ENCODE measurements at regions not wholly inside any gene's neighbourhood (a gene's known extent, or its start where the extent isn't known, plus 50 kb on each side); places are given as distances from the start of the nearest gene placed in this dataset.

- Histone ChIP-seq H2AFZ (ENCODE audit: low read depth) (no peak overlapping the region), H3K9me2 (no peaks in the 10 kb centered on the region), H3F3A (replicated peaks; ENCODE audit: insufficient read depth) (no peaks in the 10 kb centered on the region), H4K20me1 (ENCODE audit: insufficient read depth) (no peaks in the 10 kb centered on the region), H3K4me1 (ENCODE audit: control insufficient read depth in 1 of 2, insufficient read depth in 2 of 2, low read depth in 1 of 2, low read length in 1 of 2) (no peaks in the 10 kb centered on the region; a peak in 1 of 4 replicates), H3K36me3 (replicated peaks in 1 of 2; ENCODE audit: control insufficient read depth in 1 of 2, insufficient read depth in 2 of 2, low read length in 1 of 2) (no peaks in the 10 kb centered on the region), H3K9ac (no peak overlapping the region), H3K4me3 (ENCODE audit: low read depth in 2 of 2, low read length in 1 of 2) (no peak overlapping the region), H3K4me2 (no peak overlapping the region), H3K79me2 (ENCODE audit: insufficient read depth) (no peaks in the 10 kb centered on the region), H3K27ac (ENCODE audit: low read depth in 2 of 2, low read length in 1 of 2) (no peak overlapping the region), H3K9me3 (no peaks in the 10 kb centered on the region), H3K27me3 (ENCODE audit: insufficient read depth) (no peaks in the 10 kb centered on the region; the same call in 1 of the 2 replicates)
- DNase-seq, result no peak
- POLR2A ChIA-PET, result no interaction called here
- CTCF ChIA-PET, result interaction anchor here (0.6 kb wide), 1 partner anchor 15 kb away, joined by 3 read pairs; no protein-coding TSS in a partner anchor
- TF ChIP-seq ELF1 (IDR thresholded peaks at IDR 0.05), result no peak
- no peak for TF ChIP-seq MAX (IDR thresholded peaks at IDR 0.05; ENCODE audit: low read depth)
- no peak for TF ChIP-seq MXI1 (IDR thresholded peaks at IDR 0.05; ENCODE audit: low read depth, low read length)
- TF ChIP-seq GATA2 (CRISPR knock-in tag; IDR thresholded peaks at IDR 0.05), result no peak
- no peak for TF ChIP-seq POLR2AphosphoS5 (IDR thresholded peaks at IDR 0.05; ENCODE audit: low read depth, low read length)
- no peak for TF ChIP-seq TAF1 (IDR thresholded peaks at IDR 0.05; ENCODE audit: borderline replicate concordance, low read depth, low read length)
- no peak for TF ChIP-seq FOSL2 (IDR thresholded peaks at IDR 0.05; ENCODE audit: borderline replicate concordance, low read depth)
- TF ChIP-seq CTCF (IDR thresholded peaks at IDR 0.05), result no peak
- TF ChIP-seq MEF2A (IDR thresholded peaks at IDR 0.05; ENCODE audit: borderline replicate concordance, low read depth), result no peak
- TF ChIP-seq PBX3 (IDR thresholded peaks at IDR 0.05), result no peak
- TF ChIP-seq YY1 (IDR thresholded peaks at IDR 0.05; ENCODE audit: low read depth), result no peak
- TF ChIP-seq GABPA (IDR thresholded peaks at IDR 0.05; ENCODE audit: low read depth), result no peak
- TF ChIP-seq RCOR1 (IDR thresholded peaks at IDR 0.05; ENCODE audit: low read length), result no peak
- TF ChIP-seq USF1 (IDR thresholded peaks at IDR 0.05; ENCODE audit: borderline replicate concordance, low read depth), result no peak
- no peak for TF ChIP-seq NRF1 (IDR thresholded peaks at IDR 0.05; ENCODE audit: low read depth, low read length)
- no peak for TF ChIP-seq JUND (IDR thresholded peaks at IDR 0.05)
Observed at GRCh38 chr3:43218156-43218555, 68.2 kb upstream of the SNRK start.

GRCh38 chr3:43217633-43218032 lies 68.7 kb upstream of the SNRK start:
- Histone ChIP-seq H4K20me1 (ENCODE audit: insufficient read depth) (no peaks in the 10 kb centered on the region), H3K36me3 (replicated peaks in 1 of 2; ENCODE audit: control insufficient read depth in 1 of 2, insufficient read depth in 2 of 2, low read length in 1 of 2) (no peaks in the 10 kb centered on the region), H3K27me3 (ENCODE audit: insufficient read depth) (no peaks in the 10 kb centered on the region; the same call in 1 of the 2 replicates), H2AFZ (ENCODE audit: low read depth) (no peak overlapping the region), H3K4me3 (ENCODE audit: low read depth in 2 of 2, low read length in 1 of 2) (no peak overlapping the region), H3K79me2 (ENCODE audit: insufficient read depth) (no peaks in the 10 kb centered on the region), H3F3A (replicated peaks; ENCODE audit: insufficient read depth) (no peaks in the 10 kb centered on the region), H3K9me3 (no peaks in the 10 kb centered on the region), H3K9ac (no peak overlapping the region), H3K4me2 (no peak overlapping the region), H3K4me1 (ENCODE audit: control insufficient read depth in 1 of 2, insufficient read depth in 2 of 2, low read depth in 1 of 2, low read length in 1 of 2) (no peaks in the 10 kb centered on the region; a peak in 1 of 4 replicates), H3K9me2 (no peaks in the 10 kb centered on the region), H3K27ac (ENCODE audit: low read depth in 2 of 2, low read length in 1 of 2) (no peak overlapping the region)
- POLR2A ChIA-PET, result no interaction called here
- 40% methylated on average over 4 of the region's 4 CpGs for WGBS (ENCODE audit: low lambda C conversion rate)
- no peak for DNase-seq
- CTCF ChIA-PET, result interaction anchor here (0.6 kb wide), 1 partner anchor 14 kb away, joined by 3 read pairs; no protein-coding TSS in a partner anchor
- TF ChIP-seq RFX5 (IDR thresholded peaks at IDR 0.05; ENCODE audit: low read length) (no peak), RXRA (IDR thresholded peaks at IDR 0.05; ENCODE audit: borderline replicate concordance, low read depth) (no peak), RCOR1 (IDR thresholded peaks at IDR 0.05; ENCODE audit: low read length) (no peak), REST (IDR thresholded peaks at IDR 0.05; ENCODE audit: low read depth, low read length) (no peak), EZH2phosphoT487 (IDR thresholded peaks at IDR 0.05; ENCODE audit: borderline replicate concordance, low read depth) (no peak), SMC3 (IDR thresholded peaks at IDR 0.05; ENCODE audit: low read depth, low read length) (no peak), TCF12 (IDR thresholded peaks at IDR 0.05) (no peak), USF1 (IDR thresholded peaks at IDR 0.05; ENCODE audit: borderline replicate concordance, low read depth) (no peak), SIN3A (IDR thresholded peaks at IDR 0.05; ENCODE audit: borderline replicate concordance, low read depth, low read length) (no peak)
